GM12801 (cell line): ENCODE measurements at regions not wholly inside any gene's neighbourhood (a gene's known extent, or its start where the extent isn't known, plus 50 kb on each side); places are given as distances from the start of the nearest gene placed in this dataset.

Experiments
- TF ChIP-seq, protein P1 (sequence below): IDR thresholded peaks from one replicate; pipeline ENCODE4 v1.5.1; 2011; ENCODE audit warnings: control low read depth; ENCODE audit not compliant: insufficient read length; ENCODE audit errors: extremely low read depth

GRCh38 chr4:181858741-181859140 lies 384.5 kb upstream of the TENM3 start:
- TF ChIP-seq, protein P1, sequence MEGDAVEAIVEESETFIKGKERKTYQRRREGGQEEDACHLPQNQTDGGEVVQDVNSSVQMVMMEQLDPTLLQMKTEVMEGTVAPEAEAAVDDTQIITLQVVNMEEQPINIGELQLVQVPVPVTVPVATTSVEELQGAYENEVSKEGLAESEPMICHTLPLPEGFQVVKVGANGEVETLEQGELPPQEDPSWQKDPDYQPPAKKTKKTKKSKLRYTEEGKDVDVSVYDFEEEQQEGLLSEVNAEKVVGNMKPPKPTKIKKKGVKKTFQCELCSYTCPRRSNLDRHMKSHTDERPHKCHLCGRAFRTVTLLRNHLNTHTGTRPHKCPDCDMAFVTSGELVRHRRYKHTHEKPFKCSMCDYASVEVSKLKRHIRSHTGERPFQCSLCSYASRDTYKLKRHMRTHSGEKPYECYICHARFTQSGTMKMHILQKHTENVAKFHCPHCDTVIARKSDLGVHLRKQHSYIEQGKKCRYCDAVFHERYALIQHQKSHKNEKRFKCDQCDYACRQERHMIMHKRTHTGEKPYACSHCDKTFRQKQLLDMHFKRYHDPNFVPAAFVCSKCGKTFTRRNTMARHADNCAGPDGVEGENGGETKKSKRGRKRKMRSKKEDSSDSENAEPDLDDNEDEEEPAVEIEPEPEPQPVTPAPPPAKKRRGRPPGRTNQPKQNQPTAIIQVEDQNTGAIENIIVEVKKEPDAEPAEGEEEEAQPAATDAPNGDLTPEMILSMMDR = no peak

DNA sequence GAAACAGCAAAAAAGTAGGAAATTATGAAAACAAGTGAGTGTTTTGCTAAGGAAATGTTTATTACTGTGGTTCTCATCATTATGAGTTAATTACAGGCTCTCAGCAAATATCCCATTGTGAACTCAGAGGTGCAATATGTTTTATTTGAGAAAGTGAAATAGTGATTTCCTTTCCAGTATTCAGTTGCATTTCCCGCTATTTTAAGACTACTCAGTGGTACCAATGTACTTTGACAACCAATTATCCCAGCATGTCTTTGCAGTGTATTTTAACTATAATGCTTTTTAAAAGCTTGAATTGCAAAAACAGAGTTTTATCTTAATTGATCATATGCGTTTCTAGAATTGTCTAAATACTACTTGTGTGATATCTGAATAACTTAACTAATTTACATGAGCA lies 383.8 kb upstream of the TENM3 start:
- TF ChIP-seq, protein P1 = no peak

GRCh38 chr4:181860157-181860556 lies 383.0 kb upstream of the TENM3 start:
- TF ChIP-seq, protein P1 = no peak

GRCh38 chr4:181860668-181861067 lies 382.5 kb upstream of the TENM3 start:
- TF ChIP-seq, protein P1 = no peak

GRCh38 chr4:181863856-181864255 lies 379.3 kb upstream of the TENM3 start:
- TF ChIP-seq, protein P1 = no peak

- TF ChIP-seq, protein P1 = no peak
Measured at GRCh38 chr4:181870326-181870725, 372.9 kb upstream of the TENM3 start.

- TF ChIP-seq, protein P1 = no peak
Measured at GRCh38 chr4:181874602-181875001, 368.6 kb upstream of the TENM3 start.
